ENCODE measurements at regions not wholly inside any gene's neighbourhood (a gene's known extent, or its start where the extent isn't known, plus 50 kb on each side); places are given as distances from the start of the nearest gene placed in this dataset.

DNA sequence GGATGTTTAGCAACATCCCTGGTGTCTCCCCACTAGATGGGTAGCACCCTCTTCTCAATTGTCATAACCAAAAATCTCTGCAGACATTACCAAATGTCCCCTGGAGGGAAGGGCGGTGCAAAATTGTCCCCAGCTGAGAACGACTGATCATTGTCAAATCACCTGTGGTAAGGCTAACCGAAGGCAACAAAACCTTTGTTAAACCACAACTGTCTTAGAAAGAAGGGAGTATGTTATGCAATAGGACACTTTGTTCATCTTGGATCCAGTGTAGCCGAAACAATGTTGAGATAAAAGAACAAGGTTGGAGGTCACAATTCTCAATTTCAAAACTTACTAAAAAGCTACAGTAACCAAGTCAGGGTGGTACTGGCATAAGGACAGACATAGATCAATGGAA, 50.3 kb upstream of the ST3GAL5 start:
- intact Hi-C loops (cut with micrococcal nuclease), result no loop called here
- no peak overlapping the region for H3K4me3 ChIP-seq
- no peaks in the 10 kb centered on the region for H3K36me3 ChIP-seq

More for the DNA sequence above, 50.3 kb upstream of the ST3GAL5 start:
- peaks cover 17% of the 10 kb centered on the region for H3K27me3 ChIP-seq (ENCODE audit: low read depth)
- H3K4me1 ChIP-seq, result peaks cover 25% of the 10 kb centered on the region
- TF ChIP-seq, protein P1, sequence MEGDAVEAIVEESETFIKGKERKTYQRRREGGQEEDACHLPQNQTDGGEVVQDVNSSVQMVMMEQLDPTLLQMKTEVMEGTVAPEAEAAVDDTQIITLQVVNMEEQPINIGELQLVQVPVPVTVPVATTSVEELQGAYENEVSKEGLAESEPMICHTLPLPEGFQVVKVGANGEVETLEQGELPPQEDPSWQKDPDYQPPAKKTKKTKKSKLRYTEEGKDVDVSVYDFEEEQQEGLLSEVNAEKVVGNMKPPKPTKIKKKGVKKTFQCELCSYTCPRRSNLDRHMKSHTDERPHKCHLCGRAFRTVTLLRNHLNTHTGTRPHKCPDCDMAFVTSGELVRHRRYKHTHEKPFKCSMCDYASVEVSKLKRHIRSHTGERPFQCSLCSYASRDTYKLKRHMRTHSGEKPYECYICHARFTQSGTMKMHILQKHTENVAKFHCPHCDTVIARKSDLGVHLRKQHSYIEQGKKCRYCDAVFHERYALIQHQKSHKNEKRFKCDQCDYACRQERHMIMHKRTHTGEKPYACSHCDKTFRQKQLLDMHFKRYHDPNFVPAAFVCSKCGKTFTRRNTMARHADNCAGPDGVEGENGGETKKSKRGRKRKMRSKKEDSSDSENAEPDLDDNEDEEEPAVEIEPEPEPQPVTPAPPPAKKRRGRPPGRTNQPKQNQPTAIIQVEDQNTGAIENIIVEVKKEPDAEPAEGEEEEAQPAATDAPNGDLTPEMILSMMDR (IDR thresholded peaks at IDR 0.05; ENCODE audit: borderline replicate concordance), result no peak
- no peak overlapping the region for H3K27ac ChIP-seq (replicated peaks)
- H3K9me3 ChIP-seq (replicated peaks), result peaks cover 24% of the 10 kb centered on the region
- no peak for DNase-seq
